ENCODE measurements at regions not wholly inside any gene's neighbourhood (a gene's known extent, or its start where the extent isn't known, plus 50 kb on each side); places are given as distances from the start of the nearest gene placed in this dataset.

GRCh38 chr15:31494786-31495185 is 168.2 kb downstream of the KLF13 start:
- H3K36me3 ChIP-seq (ENCODE audit: low read depth): no peaks in the 10 kb centered on the region
- in situ Hi-C loops (cut with MboI): loop anchor here (10.0 kb wide), 1 partner anchor 290 kb away; no protein-coding TSS in a partner anchor
- WGBS, 2 experiments (ENCODE audit: low coverage in 1 of 2, low lambda C conversion rate in 2 of 2, missing lambda C conversion rate in 2 of 2): 46 to 55% methylated on average over 4 of the region's 4 CpGs
- H3K79me2 ChIP-seq (ENCODE audit: insufficient read depth): no peaks in the 10 kb centered on the region
- H3F3A ChIP-seq (ENCODE audit: insufficient read depth): no peaks in the 10 kb centered on the region
- no peak overlapping the region for H2AFZ ChIP-seq
- no peak for DNase-seq
- H3K9ac ChIP-seq: no peak overlapping the region
- no peaks in the 10 kb centered on the region for H3K27me3 ChIP-seq (replicated peaks; ENCODE audit: insufficient read depth)
- H3K27ac ChIP-seq: no peak overlapping the region
- H3K4me1 ChIP-seq (ENCODE audit: insufficient read depth): no peaks in the 10 kb centered on the region
- no peaks in the 10 kb centered on the region for H4K20me1 ChIP-seq (ENCODE audit: insufficient read depth)
- H3K9me3 ChIP-seq (ENCODE audit: low read depth): no peaks in the 10 kb centered on the region
- no peak for TF ChIP-seq EZH2 (IDR thresholded peaks at IDR 0.05; ENCODE audit: insufficient read depth, poor library complexity, severe bottlenecking)
- no peak overlapping the region for H3K4me2 ChIP-seq (ENCODE audit: unreplicated experiment)
- no peak overlapping the region for H3K4me3 ChIP-seq
- H3K9me2 ChIP-seq (ENCODE audit: insufficient read depth): no peaks in the 10 kb centered on the region

- no peak for TF ChIP-seq EZH2phosphoT487 (IDR thresholded peaks at IDR 0.05; ENCODE audit: insufficient read depth, low read depth)
- no peak for TF ChIP-seq EZH2 (IDR thresholded peaks at IDR 0.05; ENCODE audit: insufficient read depth, poor library complexity, severe bottlenecking)
- H3K9ac ChIP-seq: no peak overlapping the region
- no peak overlapping the region for H3K4me2 ChIP-seq (ENCODE audit: unreplicated experiment)
- no peaks in the 10 kb centered on the region for H3K79me2 ChIP-seq (ENCODE audit: insufficient read depth)
- H2AFZ ChIP-seq: no peak overlapping the region
- H3K9me2 ChIP-seq (ENCODE audit: insufficient read depth): no peaks in the 10 kb centered on the region
- H3K27ac ChIP-seq: no peak overlapping the region
- no peaks in the 10 kb centered on the region for H4K20me1 ChIP-seq (ENCODE audit: insufficient read depth)
- 46 to 52% methylated on average over 4 of the region's 4 CpGs for WGBS, 2 experiments (ENCODE audit: low coverage in 1 of 2, low lambda C conversion rate in 2 of 2, missing lambda C conversion rate in 2 of 2)
- no peaks in the 10 kb centered on the region for H3K4me1 ChIP-seq (ENCODE audit: insufficient read depth)
- H3K27me3 ChIP-seq (replicated peaks; ENCODE audit: insufficient read depth): no peaks in the 10 kb centered on the region
- no peaks in the 10 kb centered on the region for H3F3A ChIP-seq (ENCODE audit: insufficient read depth)
- no peaks in the 10 kb centered on the region for H3K36me3 ChIP-seq (ENCODE audit: low read depth)
- H3K9me3 ChIP-seq (ENCODE audit: low read depth): no peaks in the 10 kb centered on the region
- in situ Hi-C loops (cut with MboI): loop anchor here (10.0 kb wide), 1 partner anchor 290 kb away; no protein-coding TSS in a partner anchor
- DNase-seq: no peak
- H3K4me3 ChIP-seq: no peak overlapping the region
These were observed 168.6 kb downstream of the KLF13 start for GRCh38 chr15:31495281-31495680.

GRCh38 chr15:31497838-31498237 is 171.2 kb downstream of the KLF13 start:
- DNase-seq: no peak
- H3K9ac ChIP-seq: no peak overlapping the region
- H3K27ac ChIP-seq: no peak overlapping the region
- H4K20me1 ChIP-seq (ENCODE audit: insufficient read depth): no peaks in the 10 kb centered on the region
- 0 out of 2 replicates have a peak, but pooled peaks cover 5% of the 10 kb centered on the region for H3K27me3 ChIP-seq (replicated peaks; ENCODE audit: insufficient read depth)
- no peak overlapping the region for H3K4me3 ChIP-seq
- no peaks in the 10 kb centered on the region for H3K36me3 ChIP-seq (ENCODE audit: low read depth)
- no peak for TF ChIP-seq EZH2 (IDR thresholded peaks at IDR 0.05; ENCODE audit: insufficient read depth, poor library complexity, severe bottlenecking)
- TF ChIP-seq EZH2phosphoT487 (IDR thresholded peaks at IDR 0.05; ENCODE audit: insufficient read depth, low read depth): no peak
- H3K9me2 ChIP-seq (ENCODE audit: insufficient read depth): no peaks in the 10 kb centered on the region
- in situ Hi-C loops (cut with MboI): loop anchor here (10.0 kb wide), 1 partner anchor 293 kb away; no protein-coding TSS in a partner anchor
- no peak overlapping the region for H3K4me2 ChIP-seq (ENCODE audit: unreplicated experiment)
- H3K9me3 ChIP-seq (ENCODE audit: low read depth): no peaks in the 10 kb centered on the region
- no peak overlapping the region for H2AFZ ChIP-seq
- H3F3A ChIP-seq (ENCODE audit: insufficient read depth): no peaks in the 10 kb centered on the region
- 54 to 65% methylated on average over 2 of the region's 2 CpGs for WGBS, 2 experiments (ENCODE audit: low coverage in 1 of 2, low lambda C conversion rate in 2 of 2, missing lambda C conversion rate in 2 of 2)
- H3K79me2 ChIP-seq (ENCODE audit: insufficient read depth): no peaks in the 10 kb centered on the region
- H3K4me1 ChIP-seq (ENCODE audit: insufficient read depth): no peaks in the 10 kb centered on the region

- Histone ChIP-seq H3K27ac (no peak overlapping the region), H3K9ac (no peak overlapping the region), H3K27me3 (replicated peaks; ENCODE audit: insufficient read depth) (0 out of 2 replicates have a peak, but pooled peaks cover 5% of the 10 kb centered on the region), H3F3A (ENCODE audit: insufficient read depth) (no peaks in the 10 kb centered on the region), H3K9me2 (ENCODE audit: insufficient read depth) (no peaks in the 10 kb centered on the region), H3K79me2 (ENCODE audit: insufficient read depth) (no peaks in the 10 kb centered on the region), H3K36me3 (ENCODE audit: low read depth) (no peaks in the 10 kb centered on the region), H3K9me3 (ENCODE audit: low read depth) (no peaks in the 10 kb centered on the region), H3K4me3 (no peak overlapping the region), H3K4me1 (ENCODE audit: insufficient read depth) (no peaks in the 10 kb centered on the region), H2AFZ (no peak overlapping the region), H3K4me2 (ENCODE audit: unreplicated experiment) (no peak overlapping the region), H4K20me1 (ENCODE audit: insufficient read depth) (no peaks in the 10 kb centered on the region)
- in situ Hi-C loops (cut with MboI): loop anchor here (10.0 kb wide), 1 partner anchor 294 kb away; no protein-coding TSS in a partner anchor
- TF ChIP-seq EZH2phosphoT487 (IDR thresholded peaks at IDR 0.05; ENCODE audit: insufficient read depth, low read depth) (no peak), EZH2 (IDR thresholded peaks at IDR 0.05; ENCODE audit: insufficient read depth, poor library complexity, severe bottlenecking) (no peak)
- no peak for DNase-seq
- WGBS, 2 experiments (ENCODE audit: low coverage in 1 of 2, low lambda C conversion rate in 2 of 2, missing lambda C conversion rate in 2 of 2): 95 to 97% methylated on average over 1 of the region's 1 CpG
These were observed 171.7 kb downstream of the KLF13 start for GRCh38 chr15:31498329-31498728.

- Histone ChIP-seq H3K27me3 (replicated peaks; ENCODE audit: insufficient read depth) (0 out of 2 replicates have a peak, but pooled peaks cover 5% of the 10 kb centered on the region), H3K4me3 (no peak overlapping the region), H3K79me2 (ENCODE audit: insufficient read depth) (no peaks in the 10 kb centered on the region), H3K4me2 (ENCODE audit: unreplicated experiment) (no peak overlapping the region), H3K9me3 (ENCODE audit: low read depth) (no peaks in the 10 kb centered on the region), H3K36me3 (ENCODE audit: low read depth) (no peaks in the 10 kb centered on the region), H3K4me1 (ENCODE audit: insufficient read depth) (no peaks in the 10 kb centered on the region), H2AFZ (no peak overlapping the region), H3K27ac (no peak overlapping the region), H4K20me1 (ENCODE audit: insufficient read depth) (no peaks in the 10 kb centered on the region), H3F3A (ENCODE audit: insufficient read depth) (no peaks in the 10 kb centered on the region), H3K9me2 (ENCODE audit: insufficient read depth) (no peaks in the 10 kb centered on the region), H3K9ac (no peak overlapping the region)
- TF ChIP-seq EZH2 (IDR thresholded peaks at IDR 0.05; ENCODE audit: insufficient read depth, poor library complexity, severe bottlenecking): no peak
- TF ChIP-seq EZH2phosphoT487 (IDR thresholded peaks at IDR 0.05; ENCODE audit: insufficient read depth, low read depth): no peak
- in situ Hi-C loops (cut with MboI): loop anchor here (10.0 kb wide), 1 partner anchor 294 kb away; no protein-coding TSS in a partner anchor
- 87 to 94% methylated on average over 4 of the region's 4 CpGs for WGBS, 2 experiments (ENCODE audit: low coverage in 1 of 2, low lambda C conversion rate in 2 of 2, missing lambda C conversion rate in 2 of 2)
- DNase-seq: no peak
These were observed 172.1 kb downstream of the KLF13 start for GRCh38 chr15:31498756-31499155.

Measured in GM23248 (cell line).